Gastrocnemius medialis (tissue), 4 donors: ENCODE measurements at regions not wholly inside any gene's neighbourhood (a gene's known extent, or its start where the extent isn't known, plus 50 kb on each side); places are given as distances from the start of the nearest gene placed in this dataset.

Experiments
- ATAC-seq, 2 donors: fragments of 150-250 bp; one replicate each; pipeline ENCODE4 v1.9.1; 2016
- DNase-seq, 2 donors: peaks; one replicate each; pipeline ENCODE4 v3.0.0-alpha.2; 2019
- H3K27ac ChIP-seq, 4 donors: fragments of 200-600 bp; sonication (generic); 1 replicate in 1 of 4; 2 replicates in 3 of 4; pipeline ENCODE4 v1.5.1; 2016 to 2018; ENCODE audit warnings: mild to moderate bottlenecking in 2 of 4, moderate library complexity in 1 of 4
- H3K27me3 ChIP-seq, 3 donors: fragments of 200-600 bp; sonication (generic) in 2 of 3; 1 replicate in 1 of 3; 2 replicates in 2 of 3; pipeline versions ENCODE4 v1.5.1 to v1.6.0; 2016 to 2019; ENCODE audit warnings: mild to moderate bottlenecking in 1 of 3, moderate library complexity in 1 of 3
- H3K36me3 ChIP-seq, 2 donors: fragments of 200-600 bp; sonication (generic) in 1 of 2; one replicate each; pipeline ENCODE4 v1.5.1; 2017 to 2018
- H3K4me1 ChIP-seq, 2 donors: fragments of 200-600 bp; sonication (generic) in 1 of 2; one replicate each; pipeline ENCODE4 v1.5.1; 2016 to 2017; ENCODE audit warnings: mild to moderate bottlenecking in 2 of 2
- H3K4me3 ChIP-seq, 4 donors: fragments of 200-600 bp; sonication (generic) in 3 of 4; 1 replicate in 1 of 4; 2 replicates in 3 of 4; pipeline ENCODE4 v1.5.1; 2016 to 2019; ENCODE audit warnings: mild to moderate bottlenecking in 2 of 4
- H3K9me3 ChIP-seq, 3 donors: fragments of 200-600 bp; sonication (generic) in 2 of 3; 1 replicate in 1 of 3; 2 replicates in 2 of 3; pipeline ENCODE4 v1.5.1; 2016 to 2019
- POLR2A ChIP-seq, 2 donors: fragments of 450-650 bp; IDR thresholded peaks; one replicate each; pipeline ENCODE4 v1.6.1; 2017; ENCODE audit warnings: antibody characterized with exemption in 2 of 2, mild to moderate bottlenecking in 2 of 2, moderate library complexity in 2 of 2
- in situ Hi-C, 4 donors: fragments of 200-750 bp; cut with MboI; loops; one replicate each; pipeline versions ENCODE4 v1.15.0 to v1.8.0; 2017; ENCODE audit warnings: low sequenced_read_pairs in 4 of 4
- intact Hi-C: fragments of 100-400 bp; cut with DNase I; formaldehyde crosslinking; loops from one replicate; pipeline ENCODE4 v1.15.1; 2023; ENCODE audit warnings: low total_unique reads
- TF ChIP-seq, protein P1 (sequence below), 5 experiments: fragments of 450-650 bp in 3 of 5; fragments of 200-600 bp in 2 of 5; sonication (generic) in 2 of 5; IDR thresholded peaks in 4 of 5; conservative IDR thresholded peaks in 1 of 5; 1 replicate in 4 of 5; 2 replicates in 1 of 5; pipeline ENCODE4 v1.5.1; 2016 to 2019; ENCODE audit warnings: antibody characterized with exemption in 5 of 5, mild to moderate bottlenecking in 3 of 5, moderate library complexity in 3 of 5

DNA sequence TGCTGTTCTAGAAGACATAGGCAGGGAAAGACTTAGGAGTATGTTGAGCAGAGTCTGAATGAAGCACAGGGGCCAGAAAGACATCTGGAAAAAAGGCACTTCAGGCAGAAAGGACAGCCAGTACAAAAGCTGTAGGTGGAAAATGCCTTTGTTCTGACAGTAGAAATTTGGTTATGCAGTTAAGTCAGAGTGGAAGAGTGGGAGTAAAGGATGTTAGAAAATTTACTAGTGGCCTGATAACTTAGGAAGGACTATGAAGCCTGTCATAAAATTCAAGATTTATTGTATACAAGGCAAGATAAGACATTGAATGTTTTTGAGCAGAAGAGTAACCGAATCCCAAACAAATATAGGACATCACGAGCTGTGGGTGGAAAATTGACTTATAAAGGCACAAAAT, 987.9 kb downstream of the PLA2G4A start:
- intact Hi-C loops: no loop called here
- ATAC-seq (no peak), DNase-seq (no peak)
- in situ Hi-C loops: no loop called here
- no peaks in the 10 kb centered on the region for H3K27me3 ChIP-seq
- H3K36me3 ChIP-seq: no peaks in the 10 kb centered on the region
- H3K4me3 ChIP-seq: no peak overlapping the region
- peaks cover 0 to 4% (median 0%) of the 10 kb centered on the region in 3 donors for H3K9me3 ChIP-seq
- H3K27ac ChIP-seq: no peak overlapping the region
- TF ChIP-seq, protein P1, sequence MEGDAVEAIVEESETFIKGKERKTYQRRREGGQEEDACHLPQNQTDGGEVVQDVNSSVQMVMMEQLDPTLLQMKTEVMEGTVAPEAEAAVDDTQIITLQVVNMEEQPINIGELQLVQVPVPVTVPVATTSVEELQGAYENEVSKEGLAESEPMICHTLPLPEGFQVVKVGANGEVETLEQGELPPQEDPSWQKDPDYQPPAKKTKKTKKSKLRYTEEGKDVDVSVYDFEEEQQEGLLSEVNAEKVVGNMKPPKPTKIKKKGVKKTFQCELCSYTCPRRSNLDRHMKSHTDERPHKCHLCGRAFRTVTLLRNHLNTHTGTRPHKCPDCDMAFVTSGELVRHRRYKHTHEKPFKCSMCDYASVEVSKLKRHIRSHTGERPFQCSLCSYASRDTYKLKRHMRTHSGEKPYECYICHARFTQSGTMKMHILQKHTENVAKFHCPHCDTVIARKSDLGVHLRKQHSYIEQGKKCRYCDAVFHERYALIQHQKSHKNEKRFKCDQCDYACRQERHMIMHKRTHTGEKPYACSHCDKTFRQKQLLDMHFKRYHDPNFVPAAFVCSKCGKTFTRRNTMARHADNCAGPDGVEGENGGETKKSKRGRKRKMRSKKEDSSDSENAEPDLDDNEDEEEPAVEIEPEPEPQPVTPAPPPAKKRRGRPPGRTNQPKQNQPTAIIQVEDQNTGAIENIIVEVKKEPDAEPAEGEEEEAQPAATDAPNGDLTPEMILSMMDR (IDR thresholded peaks at IDR 0.05 in 4 of 5, conservative IDR thresholded peaks at IDR 0.05 in 1 of 5): no peak
- no peak for TF ChIP-seq POLR2A (IDR thresholded peaks at IDR 0.05)
- H3K4me1 ChIP-seq: no peaks in the 10 kb centered on the region

DNA sequence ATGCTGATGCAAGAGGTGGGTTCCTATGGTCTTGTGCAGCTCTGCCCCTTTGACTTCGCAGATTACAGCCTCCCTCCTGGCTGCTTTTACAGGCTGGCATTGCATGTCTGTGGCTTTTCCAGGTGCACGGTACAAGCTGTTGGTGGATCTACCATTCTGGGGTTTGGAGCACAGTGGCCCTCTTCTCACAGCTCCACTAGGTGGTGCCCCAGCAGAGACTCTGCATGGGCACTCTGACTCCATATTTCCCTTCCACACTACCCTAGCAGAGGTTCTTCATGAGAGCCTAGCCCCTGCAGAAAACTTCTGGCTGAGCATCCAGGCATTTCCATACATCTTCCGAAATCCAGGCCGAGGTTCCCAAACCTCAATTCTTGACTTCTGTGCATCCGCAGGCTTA, 989.0 kb downstream of the PLA2G4A start:
- intact Hi-C loops: no loop called here
- TF ChIP-seq, protein P1 (IDR thresholded peaks at IDR 0.05 in 4 of 5, conservative IDR thresholded peaks at IDR 0.05 in 1 of 5): no peak
- TF ChIP-seq POLR2A (IDR thresholded peaks at IDR 0.05): no peak
- H3K36me3 ChIP-seq: no peaks in the 10 kb centered on the region
- H3K9me3 ChIP-seq: peaks cover 0 to 4% (median 0%) of the 10 kb centered on the region in 3 donors
- ATAC-seq (no peak), DNase-seq (no peak)
- in situ Hi-C loops: no loop called here
- H3K4me1 ChIP-seq: no peaks in the 10 kb centered on the region
- no peak overlapping the region for H3K4me3 ChIP-seq
- no peak overlapping the region for H3K27ac ChIP-seq
- H3K27me3 ChIP-seq: no peaks in the 10 kb centered on the region

DNA sequence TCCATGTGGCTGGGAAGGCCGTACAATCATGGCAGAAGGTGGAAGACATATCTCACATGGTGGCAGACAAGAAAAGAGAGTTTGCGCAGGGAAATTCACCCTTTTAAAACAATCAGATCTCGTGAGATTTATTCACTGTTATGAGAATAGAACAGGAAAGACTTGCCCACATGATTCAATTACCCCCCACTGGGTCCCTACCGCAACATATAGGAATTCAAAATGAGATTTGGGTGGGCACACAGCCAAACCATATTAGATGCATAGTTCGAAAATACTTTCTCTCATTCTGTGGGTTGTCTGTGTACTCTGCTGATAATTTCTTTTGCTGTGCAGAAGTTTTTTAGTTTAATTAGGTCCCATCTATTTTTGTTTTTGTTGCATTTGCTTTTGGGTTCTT, 990.3 kb downstream of the PLA2G4A start:
- Histone ChIP-seq H3K4me3 (no peak overlapping the region), H3K4me1 (no peaks in the 10 kb centered on the region), H3K27ac (no peak overlapping the region), H3K27me3 (no peaks in the 10 kb centered on the region), H3K9me3 (peaks cover 0 to 4% (median 0%) of the 10 kb centered on the region in 3 donors), H3K36me3 (no peaks in the 10 kb centered on the region)
- no peak for DNase-seq
- TF ChIP-seq, protein P1 (IDR thresholded peaks at IDR 0.05 in 4 of 5, conservative IDR thresholded peaks at IDR 0.05 in 1 of 5): no peak
- no peak for TF ChIP-seq POLR2A (IDR thresholded peaks at IDR 0.05)
- in situ Hi-C loops: no loop called here
- ATAC-seq: no peak
- intact Hi-C loops: no loop called here

DNA sequence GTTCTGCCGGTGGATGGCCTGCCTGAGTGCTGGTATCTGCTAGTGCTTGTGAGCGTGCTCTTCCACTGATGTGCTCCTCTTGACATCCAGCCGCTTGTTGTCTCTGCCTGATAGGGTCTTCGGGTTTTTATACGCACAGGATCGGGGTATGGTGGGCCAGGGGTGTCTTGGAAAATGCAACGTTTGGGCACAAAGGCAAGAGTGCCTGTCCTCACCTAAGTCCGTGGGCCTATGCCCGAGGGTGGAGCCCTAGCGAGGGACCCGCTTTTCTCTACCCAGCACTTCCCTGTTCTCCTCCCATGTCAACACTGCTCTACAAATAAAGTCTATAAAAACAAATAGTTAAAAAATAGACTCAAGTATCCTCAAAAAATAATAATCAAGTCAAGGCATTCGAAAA, 1007.8 kb downstream of the PLA2G4A start:
- ATAC-seq (no peak), DNase-seq (no peak)
- Histone ChIP-seq H3K36me3 (no peaks in the 10 kb centered on the region), H3K27me3 (no peaks in the 10 kb centered on the region), H3K4me3 (no peak overlapping the region), H3K27ac (no peak overlapping the region), H3K9me3 (no peaks in the 10 kb centered on the region), H3K4me1 (no peaks in the 10 kb centered on the region)
- intact Hi-C loops (no loop called here), in situ Hi-C loops (no loop called here)
- no peak for TF ChIP-seq POLR2A (IDR thresholded peaks at IDR 0.05)
- TF ChIP-seq, protein P1 (IDR thresholded peaks at IDR 0.05 in 4 of 5, conservative IDR thresholded peaks at IDR 0.05 in 1 of 5): no peak

DNA sequence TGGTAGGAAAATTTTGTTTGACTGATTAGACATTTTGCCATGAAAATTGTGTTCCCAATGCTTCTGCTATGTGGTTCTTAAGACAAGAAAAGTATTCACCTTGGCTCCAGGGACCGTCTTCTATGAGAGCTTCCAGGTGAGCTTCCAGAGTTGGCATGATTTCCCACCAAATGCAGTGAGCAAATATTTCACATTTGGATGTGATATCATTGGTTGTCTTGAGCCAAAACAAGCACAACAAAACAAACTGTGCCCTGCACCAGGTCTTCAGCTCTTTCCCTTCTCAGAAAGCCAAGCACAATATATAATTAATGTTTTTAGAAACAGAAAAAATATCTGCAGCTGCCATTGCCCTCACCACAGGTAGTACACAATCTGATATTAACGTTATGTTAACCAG, 1009.0 kb downstream of the PLA2G4A start:
- DNase-seq (no peak), ATAC-seq (no peak)
- Histone ChIP-seq H3K9me3 (no peaks in the 10 kb centered on the region), H3K4me3 (no peak overlapping the region), H3K4me1 (no peaks in the 10 kb centered on the region), H3K36me3 (no peaks in the 10 kb centered on the region), H3K27me3 (no peaks in the 10 kb centered on the region), H3K27ac (no peak overlapping the region)
- intact Hi-C loops (no loop called here), in situ Hi-C loops (no loop called here)
- TF ChIP-seq, protein P1 (IDR thresholded peaks at IDR 0.05 in 4 of 5, conservative IDR thresholded peaks at IDR 0.05 in 1 of 5): no peak
- no peak for TF ChIP-seq POLR2A (IDR thresholded peaks at IDR 0.05)
